Stimulated activated CD4-positive, alpha-beta T cell treated with anti-CD3 and anti-CD28 coated beads, Interleukin-4, amount 100 ng/mL, for 48 hours (primary cell): ENCODE measurements at regions not wholly inside any gene's neighbourhood (a gene's known extent, or its start where the extent isn't known, plus 50 kb on each side); places are given as distances from the start of the nearest gene placed in this dataset.
A peak's percentile ranks its signal among the peaks of the same experiment; 100 is the strongest.

ENCODE experiments used
- DNase-seq, 2 donors: peaks; one replicate each; pipeline ENCODE4 v3.0.0-alpha.2; 2020; ENCODE audit warnings: low read depth in 2 of 2

DNA sequence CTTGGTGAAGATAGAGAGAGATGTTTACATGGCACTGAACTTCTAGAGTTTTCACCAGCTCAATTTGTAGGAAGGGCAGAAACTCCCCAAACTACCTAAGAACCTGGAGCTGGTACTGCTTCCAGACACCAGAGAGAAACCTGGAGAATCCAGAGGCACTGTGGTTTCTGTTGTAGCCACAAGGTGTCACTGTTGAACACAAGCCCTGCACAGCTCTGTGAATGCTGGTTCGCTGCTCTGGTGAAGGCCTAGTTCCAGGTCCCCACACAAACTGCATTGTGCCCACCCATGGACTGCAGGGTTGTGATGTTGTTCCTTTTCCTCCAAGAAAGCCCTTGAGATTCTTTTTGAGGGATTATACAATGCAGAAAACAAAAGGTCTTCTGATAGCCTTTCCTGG lies 150.5 kb upstream of the HS6ST1 start:
- no peak for DNase-seq

DNA sequence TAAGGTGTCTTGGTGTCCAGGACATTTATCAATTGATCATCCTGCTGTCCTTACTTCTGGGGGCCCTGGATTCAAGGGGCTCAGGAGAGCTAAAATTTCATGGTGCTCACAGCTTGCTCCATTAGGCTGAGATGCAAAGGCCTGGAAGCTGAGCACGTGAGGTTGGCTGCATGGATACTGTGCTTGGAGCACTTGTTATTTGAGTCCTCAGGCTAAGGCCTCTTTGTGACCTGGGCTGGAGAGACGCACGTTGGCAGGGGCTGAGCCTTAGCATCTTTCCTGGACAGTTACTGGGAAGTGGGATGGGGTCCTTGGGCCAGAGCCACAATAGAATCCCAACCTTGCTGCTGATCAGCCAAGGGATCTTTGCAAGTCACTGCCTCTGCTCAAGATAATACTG lies 151.2 kb upstream of the HS6ST1 start:
- no peak for DNase-seq

DNA sequence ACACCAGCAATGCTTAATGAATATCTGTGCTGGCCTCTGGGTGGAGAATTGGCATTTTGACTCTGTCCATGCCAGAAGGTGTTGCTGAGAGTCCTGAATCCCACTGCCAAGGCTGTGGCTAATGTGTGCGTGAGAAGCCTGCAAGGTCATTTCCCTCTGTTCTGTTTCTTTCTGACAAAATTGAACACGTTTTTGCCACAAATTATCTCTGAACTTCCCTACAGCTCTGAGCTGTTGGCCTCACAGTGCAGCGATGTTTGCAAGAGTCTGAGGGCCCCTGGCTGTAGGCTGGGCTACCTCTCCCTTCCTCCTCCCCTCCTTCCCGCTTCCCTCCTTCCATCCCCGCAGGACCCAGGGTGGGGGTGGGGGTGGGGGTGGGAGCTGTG lies 154.1 kb upstream of the HS6ST1 start:
- no peak for DNase-seq

DNA sequence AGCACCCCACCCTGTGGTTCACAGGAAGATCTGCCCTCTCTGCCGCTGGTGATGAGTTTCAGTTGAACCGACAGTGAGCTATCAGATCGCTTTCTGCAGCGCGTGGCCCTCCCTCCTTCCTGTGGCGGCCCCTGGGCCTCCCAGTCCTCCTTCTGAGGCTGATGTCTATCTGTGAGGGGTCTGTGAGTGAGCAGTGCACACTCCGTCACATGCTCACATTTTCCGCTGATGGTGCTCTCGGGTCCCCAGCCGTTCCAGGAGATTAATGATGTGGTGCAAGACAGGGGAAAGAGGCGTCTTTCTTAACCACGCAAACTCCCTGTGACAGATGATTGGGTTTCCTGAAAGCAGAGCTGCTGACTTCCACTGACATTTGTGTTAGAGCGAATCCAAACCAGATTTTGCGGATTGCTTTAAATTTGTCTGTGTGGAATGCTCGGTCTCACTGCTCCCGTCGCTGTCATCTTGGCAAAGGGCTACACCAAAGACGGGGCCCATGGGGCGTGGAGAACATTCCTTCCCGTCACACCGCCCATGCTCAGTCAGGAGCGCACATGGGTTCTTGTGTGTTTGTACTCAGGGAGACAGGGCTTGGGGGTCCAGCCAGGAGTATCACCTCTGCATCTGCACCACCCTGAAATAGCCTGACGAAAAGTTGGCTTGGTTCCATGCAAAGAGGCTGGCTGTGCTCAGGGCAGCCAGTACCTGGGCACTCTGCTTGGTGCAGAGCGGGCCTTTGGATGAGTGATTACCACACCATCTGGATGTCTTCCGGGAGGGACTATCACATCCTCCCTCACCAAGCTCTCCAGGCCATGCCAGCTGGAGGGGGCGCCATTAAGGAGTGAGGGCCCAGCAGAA lies 154.7 kb upstream of the HS6ST1 start:
- peak; percentile 19 to 22 for DNase-seq

DNA sequence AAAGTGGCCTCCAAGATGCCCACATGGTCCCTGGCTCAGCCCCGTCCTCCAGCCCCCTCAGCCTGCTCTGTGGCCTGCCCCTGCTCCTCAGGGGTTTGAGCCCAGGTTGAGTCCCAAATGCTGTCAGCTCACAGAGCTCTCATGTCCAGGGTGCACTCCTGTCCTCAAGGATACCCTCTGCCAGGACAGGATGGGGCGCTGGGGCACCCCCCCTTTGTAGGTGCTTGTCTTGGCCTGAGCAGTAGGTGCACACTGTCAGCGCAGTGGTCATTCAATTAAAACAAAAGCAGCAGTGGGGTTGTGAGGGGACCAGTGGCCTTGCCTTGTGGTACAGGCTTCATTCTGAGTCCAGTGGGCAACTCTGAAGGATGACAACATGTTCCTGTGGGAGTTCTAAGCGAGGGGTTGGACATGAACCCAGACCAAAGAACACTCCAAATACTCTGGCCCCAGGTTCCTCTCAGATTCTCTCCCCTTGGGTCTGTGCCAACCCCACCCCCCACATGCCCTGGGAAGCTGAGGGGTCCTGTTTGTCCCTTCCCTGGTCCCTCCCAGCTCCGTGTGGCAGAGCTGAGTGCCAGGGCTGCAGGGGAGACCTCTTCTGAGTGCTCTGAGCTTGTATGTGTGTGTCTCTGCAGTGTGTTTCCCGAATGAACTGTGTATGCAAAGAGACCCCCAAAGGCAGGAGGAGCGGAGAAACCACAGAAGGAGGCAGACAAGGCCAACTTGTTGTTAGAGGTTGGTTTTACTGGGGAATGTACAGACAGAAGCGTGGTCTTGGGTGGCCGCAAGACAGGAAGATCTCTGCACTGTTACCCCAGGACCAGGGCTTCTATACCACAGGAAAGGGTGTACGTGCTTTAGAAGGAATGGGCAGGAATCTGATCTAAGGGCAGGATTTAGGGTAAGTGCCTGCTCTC lies 155.6 kb upstream of the HS6ST1 start:
- DNase-seq, result no peak

DNA sequence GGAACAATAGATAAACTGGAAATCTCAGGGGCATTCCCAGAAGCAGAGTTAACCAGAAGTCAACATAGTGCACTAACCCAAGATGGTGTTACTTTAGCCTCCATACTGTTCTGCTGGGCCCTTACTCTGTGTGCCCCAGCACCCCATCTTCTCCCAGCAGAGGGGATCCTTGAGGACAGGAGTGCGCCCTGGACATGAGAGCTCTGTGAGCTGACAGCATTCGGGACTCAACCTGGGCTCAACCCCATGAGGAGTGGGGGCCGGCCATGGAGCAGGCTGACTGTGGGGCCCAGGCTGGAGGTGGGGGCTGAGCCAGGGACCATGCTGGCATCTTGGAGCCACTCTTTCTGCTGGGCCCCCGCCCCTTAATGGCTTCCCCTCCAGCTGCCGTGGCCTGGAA lies 156.3 kb upstream of the HS6ST1 start:
- DNase-seq, result no peak

DNA sequence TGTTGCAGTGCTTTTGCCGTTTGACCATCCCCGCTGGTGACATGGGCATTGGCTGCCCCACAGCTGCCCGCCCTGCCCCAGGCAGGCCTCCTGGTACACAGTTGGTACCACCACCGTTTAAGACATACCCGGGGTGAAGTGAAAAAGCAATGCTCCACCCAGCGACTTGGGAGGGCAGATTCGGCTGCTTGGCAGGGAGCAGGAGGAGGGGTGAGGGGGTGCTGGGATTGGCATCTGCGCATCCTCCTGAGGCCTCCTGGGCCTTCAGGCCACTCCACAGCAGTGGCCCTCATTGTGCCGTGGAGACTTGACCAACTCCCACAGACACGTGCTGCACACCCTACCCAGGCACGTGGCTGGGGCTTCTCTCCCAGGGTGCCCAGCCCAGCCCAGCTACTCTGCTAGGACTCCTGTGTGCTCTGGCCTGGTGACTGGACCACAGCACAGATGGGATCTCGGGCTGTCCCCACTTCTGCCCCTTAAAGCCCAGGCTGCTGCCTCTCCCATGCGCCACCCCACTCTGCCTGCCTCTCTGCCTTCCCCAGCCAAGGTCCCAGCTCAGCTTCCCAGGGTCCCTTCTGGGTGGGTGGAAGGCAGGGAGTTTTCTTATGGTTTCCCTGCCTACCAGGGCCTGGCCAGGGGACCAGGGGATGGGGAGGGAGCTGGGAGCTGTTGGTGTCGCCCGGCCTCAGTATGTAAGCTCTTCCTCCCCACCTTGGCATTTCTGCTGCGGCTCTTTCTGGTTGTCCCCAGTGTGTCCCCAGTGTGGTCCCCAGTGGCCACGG lies 157.0 kb upstream of the HS6ST1 start:
- no peak for DNase-seq

DNA sequence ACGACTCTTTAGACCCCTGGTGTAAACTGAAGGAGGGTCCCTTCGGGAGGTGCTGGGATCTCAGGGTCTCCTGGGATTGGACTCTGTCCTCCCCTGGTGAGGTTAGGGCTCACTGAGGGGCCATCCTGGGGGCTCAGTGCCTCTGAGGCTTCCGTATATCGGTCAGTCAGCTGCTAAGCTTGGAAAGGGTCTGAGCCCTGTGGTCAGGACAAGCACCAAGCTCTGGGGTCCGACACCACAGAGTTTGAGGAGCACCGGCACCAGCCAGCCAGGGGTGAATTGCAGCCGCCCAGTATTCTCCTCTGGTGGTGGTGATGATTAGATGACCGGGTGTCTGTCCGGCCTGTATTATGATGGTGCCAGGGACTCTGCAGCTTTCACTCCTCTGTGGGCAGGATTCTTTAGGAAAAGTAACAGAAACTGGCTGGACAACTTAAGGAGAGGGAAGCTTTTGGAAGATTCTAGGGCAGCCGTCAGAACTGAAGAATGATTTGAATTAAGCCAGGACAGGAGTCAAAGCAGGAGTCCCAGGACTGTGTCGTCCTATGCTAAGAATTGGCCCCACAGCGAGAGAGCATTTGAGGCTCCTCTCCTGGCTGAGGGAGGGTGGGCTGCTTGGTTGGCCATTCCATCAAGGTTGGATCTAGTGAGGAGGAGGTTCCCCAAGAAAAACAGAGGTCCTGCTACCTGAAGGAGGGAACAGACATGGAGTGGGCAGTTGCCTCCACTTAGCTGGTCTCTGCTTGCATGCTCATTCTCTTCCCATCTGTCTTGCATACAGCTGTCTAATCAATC lies 158.6 kb upstream of the HS6ST1 start:
- DNase-seq, result no peak

DNA sequence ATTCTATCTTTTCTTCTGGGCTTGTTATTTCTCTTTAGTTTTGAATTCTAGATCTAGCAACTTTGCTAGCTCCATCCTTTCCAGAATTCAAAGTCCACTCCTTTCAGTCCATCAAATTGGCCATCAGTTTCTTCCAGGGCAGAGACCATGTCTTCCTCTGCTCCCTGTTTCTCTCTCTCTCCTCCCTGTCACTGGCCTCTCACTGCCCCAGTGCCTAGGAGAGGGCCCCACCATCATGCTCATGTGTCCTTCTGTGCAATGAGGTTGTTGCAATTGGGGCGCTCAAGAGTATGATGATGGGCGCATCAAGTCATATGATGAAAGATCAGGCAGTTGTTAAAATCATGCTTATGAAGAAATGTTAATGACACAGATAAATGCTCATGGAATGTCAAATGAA lies 159.2 kb upstream of the HS6ST1 start:
- DNase-seq, result no peak

DNA sequence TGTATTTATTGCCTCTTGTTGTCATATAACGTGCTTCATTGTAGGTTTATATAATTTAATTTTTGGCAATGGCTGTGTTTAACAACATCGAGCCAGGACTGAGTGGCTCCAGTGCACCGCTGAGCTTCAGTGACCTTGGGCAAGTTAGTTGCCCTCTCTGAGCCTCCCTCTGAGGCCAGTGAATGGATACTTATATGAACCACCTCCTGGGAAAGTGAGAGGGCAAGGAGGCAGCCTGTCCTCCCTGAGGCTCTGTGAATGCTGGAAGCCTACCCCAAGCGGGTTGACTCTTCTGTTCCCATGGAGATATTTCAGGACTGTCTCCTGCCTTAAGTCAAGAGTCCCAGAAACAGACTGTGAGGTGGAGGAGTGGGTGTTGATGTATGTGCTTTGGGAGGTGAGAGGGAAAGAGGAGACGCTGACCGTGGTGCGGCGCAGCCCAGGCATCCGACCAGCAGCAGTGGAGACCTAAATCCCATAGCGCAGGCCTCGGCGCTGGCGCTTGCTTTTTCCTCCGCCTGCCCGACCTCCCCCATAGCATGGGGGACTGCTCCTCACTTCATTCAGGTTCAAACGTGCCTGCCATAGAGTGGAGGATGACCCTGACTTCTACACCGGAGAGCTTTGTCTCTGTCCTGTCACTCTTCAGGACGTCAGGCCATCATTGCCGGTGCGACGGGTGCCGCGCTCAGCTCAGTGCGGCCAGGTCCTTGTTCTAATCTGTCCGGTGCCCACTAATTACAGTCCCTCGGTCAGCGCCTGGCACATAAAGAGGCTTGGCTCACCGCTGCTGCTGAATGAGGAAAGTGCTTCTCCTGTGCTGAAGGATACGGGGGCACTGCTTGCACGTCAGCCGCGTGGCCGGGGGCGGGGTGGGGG lies 167.3 kb upstream of the HS6ST1 start:
- DNase-seq, result no peak

DNA sequence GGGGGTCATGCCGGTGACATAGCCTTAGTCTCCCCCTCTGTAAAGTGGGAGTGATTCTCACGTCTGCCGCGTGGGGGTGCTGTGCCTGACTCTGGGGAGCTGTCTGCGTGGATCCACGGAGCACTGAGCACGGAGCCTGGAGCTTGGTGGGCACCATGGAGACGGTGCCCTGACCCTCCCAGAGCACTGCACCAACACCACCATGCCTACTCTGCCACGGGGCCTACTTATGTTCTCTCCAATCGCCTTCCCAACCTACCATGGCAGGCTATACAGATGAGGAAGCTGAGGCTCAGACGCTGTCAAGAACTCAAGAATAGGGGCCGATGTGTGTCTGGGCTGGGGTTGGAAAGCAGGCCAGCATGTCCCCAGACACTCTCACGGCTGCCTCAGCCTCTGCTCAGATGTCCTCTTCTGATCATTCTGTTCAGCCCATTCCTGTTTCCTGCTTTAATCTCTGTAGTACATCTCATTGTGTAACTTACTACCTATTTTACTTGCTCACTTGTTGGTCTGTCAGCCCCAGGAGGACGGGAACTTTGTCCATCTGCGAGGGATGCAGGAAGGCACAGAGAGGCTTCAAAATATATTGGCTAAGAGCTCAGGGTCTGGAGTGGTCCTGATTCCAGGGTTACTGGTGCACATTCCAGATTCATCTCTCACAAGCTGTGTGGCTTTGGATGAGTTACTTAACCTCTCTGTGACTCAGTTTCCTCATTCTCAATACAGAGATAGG lies 168.1 kb upstream of the HS6ST1 start:
- no peak for DNase-seq

DNA sequence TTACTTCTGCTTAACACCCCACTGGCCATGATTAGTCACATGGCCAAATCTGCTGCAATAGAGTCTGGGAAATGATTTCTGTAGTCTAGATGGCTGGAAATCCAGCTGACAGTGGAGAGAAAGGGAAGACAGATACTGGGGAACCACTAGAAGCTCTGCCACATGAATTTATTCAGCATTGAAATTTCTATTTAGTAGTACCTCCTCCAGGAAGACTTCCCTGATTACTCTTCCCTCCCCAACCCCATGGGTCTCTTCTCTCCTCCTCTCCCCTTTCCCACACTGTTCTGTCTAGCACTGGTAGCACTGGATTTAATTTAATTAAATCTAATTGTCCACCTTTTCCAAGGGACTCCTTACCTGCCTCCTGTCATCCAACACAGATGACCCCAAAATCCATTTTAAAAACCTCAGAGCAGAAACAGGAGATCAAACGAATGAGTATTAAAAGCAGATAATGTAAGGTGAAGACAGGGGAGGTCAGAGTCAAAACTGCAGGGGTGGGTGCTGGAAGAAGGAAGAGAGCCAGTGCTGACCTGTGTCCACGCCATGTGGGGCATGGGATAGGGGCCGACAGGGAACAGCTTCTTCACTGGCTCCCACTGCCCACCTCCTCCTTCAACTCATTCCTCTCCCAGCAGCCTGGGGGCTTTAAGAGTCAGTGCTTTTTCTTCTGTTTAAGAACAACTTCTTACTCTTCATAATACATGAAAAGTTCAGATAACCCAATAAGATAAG lies 169.2 kb upstream of the HS6ST1 start:
- DNase-seq, result no peak

DNA sequence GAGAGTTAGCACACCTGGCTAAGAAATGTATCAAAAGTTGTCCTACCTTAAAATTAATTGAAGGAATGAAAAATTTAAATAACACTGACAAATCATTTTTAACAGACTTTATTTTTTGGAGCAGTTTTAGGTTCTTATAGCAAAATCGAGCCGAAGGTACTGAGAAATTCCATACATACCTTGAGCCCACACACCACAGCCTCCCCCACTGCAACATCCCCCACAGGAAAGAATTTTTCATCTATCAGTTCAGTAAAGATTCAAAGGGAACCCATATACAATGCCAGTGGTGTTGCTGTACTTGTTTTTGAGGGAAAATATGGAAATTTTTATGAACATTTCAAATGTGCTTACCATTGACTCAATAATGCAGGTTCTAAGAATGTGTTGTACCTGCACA lies 169.8 kb upstream of the HS6ST1 start:
- no peak for DNase-seq

DNA sequence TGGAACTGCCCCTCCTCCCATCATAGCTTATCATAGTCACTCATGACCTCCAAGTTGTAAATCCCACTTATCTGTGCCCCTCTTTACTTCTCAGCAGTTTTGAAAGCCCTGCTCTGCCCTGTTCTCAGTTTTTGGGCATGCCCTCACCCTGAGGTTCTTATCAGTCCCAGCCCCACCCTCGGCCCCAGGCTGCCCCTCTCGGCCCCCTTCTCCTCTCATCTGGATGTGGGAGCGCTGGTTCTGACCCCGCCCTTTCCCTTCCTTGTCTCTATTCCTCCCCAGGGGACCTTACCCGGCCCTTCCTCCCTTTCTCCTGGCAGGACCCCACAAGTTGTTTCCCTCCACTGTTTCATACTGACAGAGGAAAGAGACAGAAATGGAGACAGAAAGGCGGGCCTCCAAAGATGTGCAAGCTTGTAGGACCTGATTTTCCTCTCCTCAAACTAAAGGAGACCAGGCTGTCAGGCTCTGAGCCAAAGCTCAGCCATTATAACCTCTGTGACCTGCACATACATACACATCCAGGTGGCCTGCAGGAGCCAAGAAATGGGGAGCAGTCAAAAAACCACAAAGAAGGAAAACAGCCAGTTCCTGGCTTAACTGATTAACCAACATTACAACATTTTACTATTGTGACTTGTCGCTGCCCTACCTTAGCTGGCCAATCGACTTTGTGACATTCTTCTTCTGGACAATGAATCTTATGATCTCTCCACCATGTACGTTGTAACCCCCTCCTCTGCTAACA lies 171.0 kb upstream of the HS6ST1 start:
- no peak for DNase-seq

DNA sequence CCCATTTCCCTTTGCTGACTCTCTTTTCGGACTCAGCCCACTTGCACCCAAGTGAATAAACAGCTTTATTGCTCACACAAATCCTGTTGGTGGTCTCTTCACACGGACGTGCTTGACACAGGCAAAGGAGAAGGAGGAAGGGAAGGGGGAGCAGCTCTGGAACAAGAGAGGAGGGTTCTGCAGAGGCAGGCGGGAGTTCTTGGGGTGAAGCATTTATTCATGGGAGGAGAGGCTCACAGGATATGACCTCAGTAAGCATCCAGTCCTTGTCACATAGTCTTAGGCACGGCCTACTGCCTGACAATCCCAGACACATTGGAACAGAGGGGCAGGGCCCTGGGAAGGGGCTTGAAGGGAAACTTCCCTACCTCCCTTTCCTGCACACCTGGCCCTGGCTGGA lies 171.7 kb upstream of the HS6ST1 start:
- DNase-seq, result no peak

DNA sequence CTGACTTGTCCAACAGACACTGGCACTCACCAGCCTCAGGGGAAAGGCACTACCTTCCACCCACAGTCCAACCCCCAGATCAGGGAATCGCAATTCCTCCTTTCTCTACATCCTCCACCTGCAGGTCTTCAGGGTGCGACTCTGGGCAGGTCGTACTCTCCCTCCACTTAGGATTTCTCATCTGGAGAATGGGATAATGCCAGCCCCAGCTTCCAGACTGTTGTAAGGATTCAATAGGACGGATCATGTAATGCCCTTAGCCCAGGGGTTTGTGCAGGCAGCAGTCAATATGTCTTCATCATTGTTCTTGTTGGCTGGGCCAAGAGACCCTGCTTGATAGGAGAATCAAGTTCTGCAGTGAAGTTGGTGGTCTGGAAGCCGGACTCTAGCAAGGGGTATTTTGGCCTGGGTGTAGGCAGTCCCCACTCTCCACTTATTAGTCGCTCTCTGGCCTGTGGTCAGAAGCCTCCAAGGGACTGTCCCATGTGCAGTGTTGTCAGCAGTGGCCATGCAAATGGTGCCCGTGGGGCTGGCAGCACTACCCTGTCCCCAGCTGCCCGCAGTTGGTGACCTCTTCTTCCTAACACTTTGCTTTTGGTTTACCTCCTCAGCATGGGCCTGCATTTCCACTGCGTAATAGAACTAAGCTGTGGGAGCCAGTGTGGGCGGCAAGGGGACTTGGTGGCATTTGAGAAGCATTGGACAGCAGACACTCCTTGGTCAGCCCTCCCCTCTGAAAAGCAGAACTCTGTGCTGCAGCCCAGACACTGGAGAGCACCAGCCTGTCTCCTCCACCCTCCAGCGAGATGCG lies 172.4 kb upstream of the HS6ST1 start:
- DNase-seq, result no peak

DNA sequence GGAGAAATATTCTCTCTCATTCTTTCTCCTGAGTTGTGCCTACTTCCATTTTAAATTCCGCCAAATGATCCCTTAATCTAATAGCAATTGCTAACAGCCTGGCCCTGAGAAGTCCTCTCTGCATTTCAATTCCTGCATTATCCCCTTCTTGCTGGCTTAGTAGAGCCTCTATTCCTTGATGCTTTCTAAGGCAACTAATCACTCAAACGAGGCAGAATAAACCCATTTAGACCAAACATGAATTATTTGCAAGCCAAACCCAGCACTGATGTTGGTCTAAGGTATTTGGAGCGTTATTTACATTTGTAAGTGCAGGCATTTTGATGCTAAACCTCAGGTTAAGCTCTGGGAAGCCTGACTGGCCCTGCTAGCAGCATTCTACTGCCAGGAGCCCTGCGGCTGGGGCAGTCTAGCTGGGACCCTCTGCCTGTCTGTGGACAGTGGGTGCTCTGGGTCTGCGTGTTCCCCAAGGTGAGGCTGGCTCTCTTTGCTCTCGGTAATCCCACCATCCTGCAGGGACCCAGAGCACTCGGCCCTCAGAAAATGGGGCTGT lies 173.1 kb upstream of the HS6ST1 start:
- no peak for DNase-seq
